A549 (cell line): ENCODE measurements at regions not wholly inside any gene's neighbourhood (a gene's known extent, or its start where the extent isn't known, plus 50 kb on each side); places are given as distances from the start of the nearest gene placed in this dataset.

Source experiments
- ELK1 ChIP-seq: fragments of 150-350 bp; IDR thresholded peaks from 2 replicates; pipeline ENCODE4 v1.6.1; 2014; ENCODE audit warnings: low read depth, mild to moderate bottlenecking, low read length
- EP300 ChIP-seq, 2 experiments: fragments of >200 bp; sonication (Bioruptor Twin); formaldehyde crosslinking; IDR thresholded peaks; 2 replicates in 1 of 2; 3 replicates in 1 of 2; pipeline ENCODE4 v1.6.1; 2016 to 2017
- JUNB ChIP-seq: fragments of >200 bp; sonication (Bioruptor Twin); formaldehyde crosslinking; IDR thresholded peaks from 2 replicates; pipeline ENCODE4 v1.6.1; 2016
- KDM5A ChIP-seq: fragments of 200-600 bp; sonication (generic); IDR thresholded peaks from 2 replicates; pipeline ENCODE4 v1.6.1; 2016; ENCODE audit warnings: antibody characterized with exemption, mild to moderate bottlenecking
- MAX ChIP-seq: IDR thresholded peaks from 2 replicates; pipeline ENCODE4 v1.6.1; 2012
- PHF8 ChIP-seq: fragments of 200-600 bp; sonication (generic); IDR thresholded peaks from 2 replicates; pipeline ENCODE4 v1.6.1; 2016; ENCODE audit warnings: low read depth, mild to moderate bottlenecking, antibody characterized with exemption, moderate library complexity, borderline replicate concordance
- RCOR1 ChIP-seq: fragments of 150-350 bp; IDR thresholded peaks from 2 replicates; pipeline ENCODE4 v1.6.1; 2014; ENCODE audit warnings: antibody characterized with exemption, low read length, low read depth
- RFX5 ChIP-seq: fragments of 450-650 bp; IDR thresholded peaks from 2 replicates; pipeline ENCODE4 v1.7.1; 2014; ENCODE audit warnings: antibody characterized with exemption, mild to moderate bottlenecking, moderate library complexity
- RNF2 ChIP-seq: fragments of 200-600 bp; sonication (generic); IDR thresholded peaks from 2 replicates; pipeline ENCODE4 v1.6.1; 2016; ENCODE audit warnings: low read depth, mild to moderate bottlenecking, antibody characterized with exemption, moderate library complexity, borderline replicate concordance
- SMC3 ChIP-seq: fragments of >200 bp; sonication (Bioruptor Twin); formaldehyde crosslinking; IDR thresholded peaks from 3 replicates; pipeline ENCODE4 v1.6.1; 2018; ENCODE audit warnings: inconsistent platforms
- ZSCAN20 ChIP-seq: fragments of 250-450 bp; sonication (Bioruptor Pico); IDR thresholded peaks from 2 replicates; pipeline ENCODE4 v1.8.0; 2022; ENCODE audit warnings: mild to moderate bottlenecking, moderate library complexity
- TF ChIP-seq, protein P1 (sequence below): fragments of >200 bp; sonication (Bioruptor Twin); formaldehyde crosslinking; IDR thresholded peaks from 3 replicates; pipeline ENCODE4 v1.5.1; 2016

DNA sequence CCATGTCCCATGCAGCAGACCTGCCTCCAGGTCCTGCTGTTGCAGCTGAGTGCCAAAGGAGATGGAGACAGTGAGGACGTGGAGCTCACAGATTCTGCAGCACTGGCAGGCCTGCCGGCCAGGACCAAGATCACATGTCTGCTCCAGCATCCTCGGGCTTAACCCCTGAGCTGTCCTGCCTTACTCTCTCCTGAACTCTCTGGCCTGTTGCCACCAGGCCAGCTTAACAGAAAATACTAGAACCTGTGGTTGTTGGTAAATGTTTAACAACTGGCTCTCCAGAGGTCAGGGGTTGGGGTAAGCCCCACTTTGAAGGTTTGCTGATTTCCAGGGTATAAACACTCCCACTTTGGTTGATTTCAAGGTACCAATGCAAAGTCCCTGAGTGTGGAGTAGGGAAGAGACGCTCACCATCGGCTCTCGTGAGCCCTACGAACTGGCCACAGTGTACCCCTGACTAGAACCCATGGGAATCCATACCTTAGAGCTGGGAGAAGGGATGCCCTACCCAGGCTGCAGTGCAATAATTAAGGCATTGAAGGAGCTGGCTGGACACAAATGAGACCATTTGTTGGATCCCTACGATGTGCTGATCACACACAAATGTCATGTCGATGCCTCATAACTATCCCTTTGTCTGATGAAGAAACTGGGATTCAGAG lies 147.9 kb downstream of the OR4M2 start:
- TF ChIP-seq EP300 (IDR thresholded peaks at IDR 0.05) (no peak), RCOR1 (no peak), KDM5A (no peak), ZSCAN20 (CRISPR knock-in tag) (no peak), RNF2 (no peak), MAX (no peak), ELK1 (no peak), JUNB (no peak), RFX5 (no peak), SMC3 (no peak), PHF8 (no peak)
- TF ChIP-seq, protein P1, sequence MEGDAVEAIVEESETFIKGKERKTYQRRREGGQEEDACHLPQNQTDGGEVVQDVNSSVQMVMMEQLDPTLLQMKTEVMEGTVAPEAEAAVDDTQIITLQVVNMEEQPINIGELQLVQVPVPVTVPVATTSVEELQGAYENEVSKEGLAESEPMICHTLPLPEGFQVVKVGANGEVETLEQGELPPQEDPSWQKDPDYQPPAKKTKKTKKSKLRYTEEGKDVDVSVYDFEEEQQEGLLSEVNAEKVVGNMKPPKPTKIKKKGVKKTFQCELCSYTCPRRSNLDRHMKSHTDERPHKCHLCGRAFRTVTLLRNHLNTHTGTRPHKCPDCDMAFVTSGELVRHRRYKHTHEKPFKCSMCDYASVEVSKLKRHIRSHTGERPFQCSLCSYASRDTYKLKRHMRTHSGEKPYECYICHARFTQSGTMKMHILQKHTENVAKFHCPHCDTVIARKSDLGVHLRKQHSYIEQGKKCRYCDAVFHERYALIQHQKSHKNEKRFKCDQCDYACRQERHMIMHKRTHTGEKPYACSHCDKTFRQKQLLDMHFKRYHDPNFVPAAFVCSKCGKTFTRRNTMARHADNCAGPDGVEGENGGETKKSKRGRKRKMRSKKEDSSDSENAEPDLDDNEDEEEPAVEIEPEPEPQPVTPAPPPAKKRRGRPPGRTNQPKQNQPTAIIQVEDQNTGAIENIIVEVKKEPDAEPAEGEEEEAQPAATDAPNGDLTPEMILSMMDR: no peak
